ENCODE measurements at regions not wholly inside any gene's neighbourhood (a gene's known extent, or its start where the extent isn't known, plus 50 kb on each side); places are given as distances from the start of the nearest gene placed in this dataset.
"Not testable (repeated sequence)": the region's sequence is repeated elsewhere in the genome, so short reads cannot be mapped to it uniquely, and the experiment has no call there.

DNA sequence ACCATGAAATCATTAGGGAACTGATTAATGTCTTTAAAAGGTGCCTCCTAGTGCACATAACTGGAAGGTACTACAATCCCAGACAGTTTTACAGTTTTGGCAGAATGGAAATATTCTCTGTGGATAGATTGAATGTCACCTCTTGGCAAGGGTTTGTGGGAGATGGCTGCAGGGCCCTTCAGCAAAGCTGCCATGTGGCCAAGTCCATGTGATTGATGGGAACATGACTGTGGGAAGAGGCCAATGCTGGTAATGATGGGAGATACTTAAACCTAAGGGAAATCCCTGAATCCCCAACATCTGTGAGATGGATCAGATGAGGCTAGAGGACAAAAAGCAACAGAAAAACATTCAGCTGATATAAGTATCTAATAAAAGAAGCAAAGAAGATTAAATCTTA lies 493.7 kb downstream of the MAGEE1 start:
- no peak for TF ChIP-seq POLR2A (IDR thresholded peaks at IDR 0.05)
- TF ChIP-seq, protein P1, sequence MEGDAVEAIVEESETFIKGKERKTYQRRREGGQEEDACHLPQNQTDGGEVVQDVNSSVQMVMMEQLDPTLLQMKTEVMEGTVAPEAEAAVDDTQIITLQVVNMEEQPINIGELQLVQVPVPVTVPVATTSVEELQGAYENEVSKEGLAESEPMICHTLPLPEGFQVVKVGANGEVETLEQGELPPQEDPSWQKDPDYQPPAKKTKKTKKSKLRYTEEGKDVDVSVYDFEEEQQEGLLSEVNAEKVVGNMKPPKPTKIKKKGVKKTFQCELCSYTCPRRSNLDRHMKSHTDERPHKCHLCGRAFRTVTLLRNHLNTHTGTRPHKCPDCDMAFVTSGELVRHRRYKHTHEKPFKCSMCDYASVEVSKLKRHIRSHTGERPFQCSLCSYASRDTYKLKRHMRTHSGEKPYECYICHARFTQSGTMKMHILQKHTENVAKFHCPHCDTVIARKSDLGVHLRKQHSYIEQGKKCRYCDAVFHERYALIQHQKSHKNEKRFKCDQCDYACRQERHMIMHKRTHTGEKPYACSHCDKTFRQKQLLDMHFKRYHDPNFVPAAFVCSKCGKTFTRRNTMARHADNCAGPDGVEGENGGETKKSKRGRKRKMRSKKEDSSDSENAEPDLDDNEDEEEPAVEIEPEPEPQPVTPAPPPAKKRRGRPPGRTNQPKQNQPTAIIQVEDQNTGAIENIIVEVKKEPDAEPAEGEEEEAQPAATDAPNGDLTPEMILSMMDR (IDR thresholded peaks at IDR 0.05) = no peak
- Histone ChIP-seq H3K27me3 (peaks cover 4% of the 10 kb centered on the region), H3K4me1 (replicated peaks in 1 of 2) (no peaks in the 10 kb centered on the region), H3K9me3 (replicated peaks in 1 of 3) (no peaks in the 10 kb centered on the region), H3K36me3 (replicated peaks in 1 of 2) (no peaks in the 10 kb centered on the region), H3K4me3 (no peak overlapping the region), H3K27ac (no peak overlapping the region)
- intact Hi-C loops (cut with DNase I) = no loop called here
- DNase-seq = no peak

DNA sequence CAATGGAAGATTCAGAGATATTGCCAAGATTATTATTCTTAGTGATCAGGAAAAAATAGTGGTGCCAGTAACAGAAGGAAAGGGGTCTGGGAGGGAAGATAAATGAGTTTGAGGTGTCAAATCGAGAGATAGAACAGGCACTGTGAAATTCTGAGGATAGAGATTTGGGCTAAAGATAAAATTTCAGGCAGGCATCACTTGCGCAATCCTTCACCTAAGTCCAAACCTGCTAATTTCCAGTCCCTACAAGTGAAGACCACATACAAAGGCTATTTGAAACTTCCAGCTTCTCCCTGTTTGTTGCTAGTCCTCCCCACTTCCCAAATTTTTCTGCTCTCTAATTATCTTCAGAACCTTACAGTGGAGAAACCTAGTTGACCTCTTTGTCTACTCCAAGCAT lies 494.6 kb downstream of the MAGEE1 start:
- 54 to 64% (median 61%) methylated on average over 2 of the region's 2 CpGs for WGBS, 4 donors
- H3K4me1 ChIP-seq (replicated peaks in 1 of 2) = no peaks in the 10 kb centered on the region
- DNase-seq = no peak
- H3K36me3 ChIP-seq (replicated peaks in 1 of 2) = no peaks in the 10 kb centered on the region
- no peaks in the 10 kb centered on the region for H3K9me3 ChIP-seq (replicated peaks in 1 of 3)
- H3K27me3 ChIP-seq = peaks cover 4% of the 10 kb centered on the region
- no peak overlapping the region for H3K4me3 ChIP-seq
- no peak overlapping the region for H3K27ac ChIP-seq
- intact Hi-C loops (cut with DNase I) = no loop called here
- TF ChIP-seq, protein P1 (IDR thresholded peaks at IDR 0.05) = no peak
- TF ChIP-seq POLR2A (IDR thresholded peaks at IDR 0.05) = no peak

DNA sequence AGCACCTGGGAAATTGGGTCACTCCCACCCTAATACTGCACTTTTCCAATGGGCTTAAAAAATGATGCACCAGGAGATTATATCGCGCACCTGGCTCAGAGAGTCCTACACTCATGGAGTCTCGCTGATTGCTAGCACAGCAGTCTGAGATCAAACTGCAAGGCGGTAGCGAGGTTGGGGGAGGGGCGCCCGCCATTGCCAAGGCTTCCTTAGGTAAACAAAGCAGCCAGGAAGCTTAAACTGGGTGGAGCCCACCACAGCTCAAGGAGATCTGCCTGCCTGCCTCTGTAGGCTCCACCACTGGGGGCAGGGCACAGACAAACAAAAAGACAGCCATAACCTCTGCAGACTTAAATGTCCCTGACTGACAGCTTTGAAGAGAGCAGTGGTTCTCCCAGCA lies 497.1 kb downstream of the MAGEE1 start:
- H3K4me3 ChIP-seq; H3K9me3 ChIP-seq (replicated peaks in 1 of 3); H3K36me3 ChIP-seq (replicated peaks in 1 of 2); DNase-seq; H3K27me3 ChIP-seq; intact Hi-C loops (cut with DNase I); H3K27ac ChIP-seq; H3K4me1 ChIP-seq (replicated peaks in 1 of 2): not testable (repeated sequence)
- WGBS, 4 donors = 59 to 100% (median 76%) methylated on average over 2 to 7 of the region's 7 CpGs

DNA sequence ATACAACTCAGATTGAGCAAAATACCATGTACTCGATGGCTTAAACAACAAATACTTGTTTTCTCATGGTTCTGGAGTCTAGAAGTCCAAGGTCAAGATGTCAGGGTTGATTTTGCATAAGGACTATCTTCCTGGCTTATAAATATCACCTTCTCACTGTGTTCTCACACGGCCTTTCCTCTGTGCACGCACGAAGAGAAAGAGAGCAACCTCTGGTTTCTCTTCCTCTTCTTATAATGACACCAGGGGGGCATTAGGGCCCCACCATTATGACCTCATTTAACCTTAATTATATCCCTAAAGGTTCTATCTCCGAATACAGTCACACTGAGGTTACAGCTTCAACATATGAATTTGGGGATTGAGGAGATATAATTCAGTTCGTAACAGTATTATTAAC lies 504.0 kb downstream of the MAGEE1 start:
- intact Hi-C loops (cut with DNase I) = no loop called here
- Histone ChIP-seq H3K36me3 (replicated peaks in 1 of 2) (no peaks in the 10 kb centered on the region), H3K4me1 (replicated peaks in 1 of 2) (no peaks in the 10 kb centered on the region), H3K27me3 (no peaks in the 10 kb centered on the region), H3K9me3 (replicated peaks in 1 of 3) (no peaks in the 10 kb centered on the region), H3K27ac (no peak overlapping the region), H3K4me3 (no peak overlapping the region)
- no peak for DNase-seq
- WGBS, 4 donors = 63 to 81% (median 70%) methylated on average over 6 of the region's 6 CpGs
- no peak for TF ChIP-seq POLR2A (IDR thresholded peaks at IDR 0.05)
- TF ChIP-seq, protein P1 (IDR thresholded peaks at IDR 0.05) = no peak

DNA sequence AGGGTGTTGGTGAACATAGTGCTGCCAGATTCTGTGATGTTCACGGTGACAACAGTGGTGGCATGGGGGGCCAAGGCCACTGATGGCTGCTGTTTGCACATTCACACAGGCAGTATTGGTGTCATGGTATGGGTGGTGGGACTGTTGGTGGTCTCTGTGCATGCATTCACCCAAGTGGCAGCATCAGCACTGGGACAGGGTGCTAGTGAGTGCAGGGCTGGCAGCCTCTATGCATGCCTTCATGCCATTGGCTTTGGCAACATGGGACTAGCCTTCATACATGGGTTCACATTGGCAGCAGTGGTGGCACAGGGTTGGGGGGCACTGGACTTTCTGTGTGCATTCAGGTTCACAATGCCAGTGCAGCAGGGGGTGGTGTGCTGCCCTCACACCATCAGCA lies 489.7 kb upstream of the FGF16 start:
- no peak for DNase-seq
- H3K4me3 ChIP-seq = no peak overlapping the region
- H3K27ac ChIP-seq = no peak overlapping the region
- peaks cover 5% of the 10 kb centered on the region for H3K27me3 ChIP-seq
- WGBS, 4 donors = 40 to 83% (median 83%) methylated on average over 1 of the region's 1 CpG; no CpG with 5 or more reads in 1 of the 4 donors
- TF ChIP-seq POLR2A (IDR thresholded peaks at IDR 0.05) = no peak
- TF ChIP-seq, protein P1 (IDR thresholded peaks at IDR 0.05) = no peak
- no peaks in the 10 kb centered on the region for H3K4me1 ChIP-seq (replicated peaks in 1 of 2)
- no peaks in the 10 kb centered on the region for H3K36me3 ChIP-seq (replicated peaks in 1 of 2)
- intact Hi-C loops (cut with DNase I) = no loop called here
- no peaks in the 10 kb centered on the region for H3K9me3 ChIP-seq (replicated peaks in 1 of 3)

Measured in adrenal gland (tissue), 9 donors.